ENCODE measurements at regions not wholly inside any gene's neighbourhood (a gene's known extent, or its start where the extent isn't known, plus 50 kb on each side); places are given as distances from the start of the nearest gene placed in this dataset.

- H4K5ac ChIP-seq (ENCODE audit: insufficient read length, low read depth, low read length), result no peak overlapping the region
- TF ChIP-seq, protein P1, sequence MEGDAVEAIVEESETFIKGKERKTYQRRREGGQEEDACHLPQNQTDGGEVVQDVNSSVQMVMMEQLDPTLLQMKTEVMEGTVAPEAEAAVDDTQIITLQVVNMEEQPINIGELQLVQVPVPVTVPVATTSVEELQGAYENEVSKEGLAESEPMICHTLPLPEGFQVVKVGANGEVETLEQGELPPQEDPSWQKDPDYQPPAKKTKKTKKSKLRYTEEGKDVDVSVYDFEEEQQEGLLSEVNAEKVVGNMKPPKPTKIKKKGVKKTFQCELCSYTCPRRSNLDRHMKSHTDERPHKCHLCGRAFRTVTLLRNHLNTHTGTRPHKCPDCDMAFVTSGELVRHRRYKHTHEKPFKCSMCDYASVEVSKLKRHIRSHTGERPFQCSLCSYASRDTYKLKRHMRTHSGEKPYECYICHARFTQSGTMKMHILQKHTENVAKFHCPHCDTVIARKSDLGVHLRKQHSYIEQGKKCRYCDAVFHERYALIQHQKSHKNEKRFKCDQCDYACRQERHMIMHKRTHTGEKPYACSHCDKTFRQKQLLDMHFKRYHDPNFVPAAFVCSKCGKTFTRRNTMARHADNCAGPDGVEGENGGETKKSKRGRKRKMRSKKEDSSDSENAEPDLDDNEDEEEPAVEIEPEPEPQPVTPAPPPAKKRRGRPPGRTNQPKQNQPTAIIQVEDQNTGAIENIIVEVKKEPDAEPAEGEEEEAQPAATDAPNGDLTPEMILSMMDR (conservative IDR thresholded peaks at IDR 0.05), result no peak
- H3K18ac ChIP-seq (ENCODE audit: insufficient read length, low read depth, low read length), result no peak overlapping the region
- H3K9me3 Mint-ChIP-seq, result peaks cover 32 to 37% of the 10 kb centered on the region in 2 experiments
- H3K36me3 Mint-ChIP-seq (ENCODE audit: insufficient read depth in 1 of 3, low read depth in 3 of 3), result peaks cover 3 to 11% (median 9%) of the 10 kb centered on the region in 3 experiments; a peak in 6 of 7 replicates
- no peak overlapping the region for H3K4me2 ChIP-seq (ENCODE audit: insufficient read depth, insufficient read length, low read length)
- H3K9ac ChIP-seq (ENCODE audit: extremely low read depth, insufficient read length, low read length), result no peak overlapping the region
- H3K27ac ChIP-seq (ENCODE audit: insufficient read length, low read depth, low read length), result no peak overlapping the region
- H4K91ac ChIP-seq (ENCODE audit: insufficient read length, low read depth, low read length), result no peak overlapping the region
- H2BK20ac ChIP-seq (ENCODE audit: low read depth, low read length, poor library complexity, severe bottlenecking), result no peak overlapping the region
- H2AFZ ChIP-seq (ENCODE audit: low read length), result no peak overlapping the region
- H4K8ac ChIP-seq (replicated peaks; ENCODE audit: insufficient read length, low read depth, low read length), result no peak overlapping the region
- no peaks in the 10 kb centered on the region for H3K4me1 Mint-ChIP-seq
- no peaks in the 10 kb centered on the region for H3K4me1 ChIP-seq (ENCODE audit: insufficient read depth, low read length)
- H4K20me1 ChIP-seq (ENCODE audit: control insufficient read depth, insufficient read depth, insufficient read length), result no peaks in the 10 kb centered on the region
- H2AK5ac ChIP-seq (ENCODE audit: insufficient read length, low read length), result no peak overlapping the region
- no peak overlapping the region for H2BK5ac ChIP-seq (ENCODE audit: insufficient read length, low read length)
- H2BK12ac ChIP-seq (ENCODE audit: insufficient read length, low read depth, low read length), result no peak overlapping the region
- H2BK120ac ChIP-seq (ENCODE audit: low read depth, low read length, poor library complexity, severe bottlenecking), result no peak overlapping the region
- H3K79me1 ChIP-seq (ENCODE audit: insufficient read depth, low read depth, low read length, poor library complexity, severe bottlenecking), result no peaks in the 10 kb centered on the region
- no peak overlapping the region for H3K27ac Mint-ChIP-seq
- no peaks in the 10 kb centered on the region for H3K27me3 ChIP-seq (ENCODE audit: insufficient read depth, low read length)
- no peaks in the 10 kb centered on the region for H3K27me3 Mint-ChIP-seq (ENCODE audit: low read depth)
- no peak overlapping the region for H3K4me3 Mint-ChIP-seq
- H3K14ac ChIP-seq (ENCODE audit: insufficient read depth, low read length), result no peak overlapping the region
- H3K9me3 ChIP-seq (ENCODE audit: control insufficient read depth, low read depth, low read length), result no peaks in the 10 kb centered on the region
- H3K4ac ChIP-seq (ENCODE audit: low read depth, low read length), result no peak overlapping the region
- no peaks in the 10 kb centered on the region for H3K23me2 ChIP-seq (ENCODE audit: insufficient read length, low read depth, low read length, poor library complexity, severe bottlenecking)
- H2BK15ac ChIP-seq (ENCODE audit: low read depth, low read length), result no peak overlapping the region
- no peaks in the 10 kb centered on the region for H3K79me2 ChIP-seq (ENCODE audit: insufficient read depth, low read length)
- H3K23ac ChIP-seq (ENCODE audit: insufficient read length, low read depth, low read length), result no peak overlapping the region
- H3K56ac ChIP-seq (ENCODE audit: insufficient read length, low read depth, low read length), result no peak overlapping the region
- DNase-seq, result no peak
- no peak overlapping the region for H3T11ph ChIP-seq (ENCODE audit: low read length)
- no CpG with 5 or more reads among the region's 1 CpG for WGBS (ENCODE audit: extremely low coverage, insufficient read length, low lambda C conversion rate)
Observed at GRCh38 chrX:82732861-82733260, 775.2 kb upstream of the POU3F4 start.
